GM12878 (cell line): ENCODE measurements at regions not wholly inside any gene's neighbourhood (a gene's known extent, or its start where the extent isn't known, plus 50 kb on each side); places are given as distances from the start of the nearest gene placed in this dataset.

Source experiments
- BHLHE40 ChIP-seq, 2 experiments: fragments of 450-650 bp in 1 of 2; IDR thresholded peaks; 2 replicates each; pipeline ENCODE4 v1.6.1; 2011 to 2017; ENCODE audit warnings: low read depth in 2 of 2, borderline replicate concordance in 1 of 2, improper control_type of control experiment in 1 of 2, low read length in 1 of 2, mild to moderate bottlenecking in 1 of 2
- EP300 ChIP-seq, 2 experiments: fragments of 150-350 bp in 1 of 2; IDR thresholded peaks; 2 replicates each; pipeline ENCODE4 v1.6.1; 2011 to 2012; ENCODE audit warnings: low read depth in 2 of 2, low read length in 2 of 2, borderline replicate concordance in 1 of 2, improper control_type of control experiment in 1 of 2, inconsistent platforms in 1 of 2; ENCODE audit not compliant: control insufficient read depth in 1 of 2
- NFYB ChIP-seq: IDR thresholded peaks from 2 replicates; pipeline ENCODE4 v1.6.1; 2011; ENCODE audit warnings: low read depth, mild to moderate bottlenecking, low read length, improper control_type of control experiment, moderate library complexity; ENCODE audit not compliant: insufficient read depth
- TF ChIP-seq, protein P1 (sequence below): fragments of 450-650 bp; IDR thresholded peaks from 2 replicates; pipeline ENCODE4 v1.6.1; 2017; ENCODE audit warnings: mild to moderate bottlenecking, moderate library complexity
- TF ChIP-seq, protein P2 (sequence below), 3 experiments: IDR thresholded peaks in 2 of 3; conservative IDR thresholded peaks in 1 of 3; 2 replicates each; pipeline ENCODE4 v1.5.1; 2011; ENCODE audit warnings: low read depth in 3 of 3, low read length in 3 of 3, mild to moderate bottlenecking in 3 of 3, control low read depth in 2 of 3, moderate library complexity in 2 of 3, inconsistent platforms in 1 of 3, mixed read lengths in 1 of 3; ENCODE audit not compliant: control insufficient read depth in 2 of 3, insufficient read depth in 1 of 3; ENCODE audit errors: extremely low read depth in 1 of 3

DNA sequence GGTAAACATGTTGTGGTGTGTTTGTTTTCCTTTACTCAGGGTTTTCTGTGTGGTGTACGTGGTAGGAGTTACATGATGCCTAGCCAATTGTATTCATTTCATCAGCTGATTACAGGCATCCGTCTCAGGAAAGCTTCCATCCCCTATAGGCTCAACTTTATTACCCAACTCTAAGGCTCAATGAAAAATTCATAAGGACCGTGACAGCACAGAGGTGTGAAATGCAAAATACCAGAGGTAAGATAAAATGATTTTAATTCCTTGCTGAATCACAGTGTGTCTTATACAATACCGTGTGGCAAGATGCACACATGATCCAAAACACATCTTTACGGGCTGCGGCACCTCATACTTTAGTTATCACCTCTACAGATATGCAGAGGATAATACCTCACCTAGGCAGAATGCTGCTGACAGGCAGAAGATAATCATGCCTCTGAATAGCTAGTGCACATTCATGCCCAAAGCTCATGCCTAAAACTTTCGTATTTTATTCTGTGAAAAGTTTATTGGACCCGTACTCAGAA is 87.2 kb upstream of the DIO2 start:
- TF ChIP-seq, protein P1, sequence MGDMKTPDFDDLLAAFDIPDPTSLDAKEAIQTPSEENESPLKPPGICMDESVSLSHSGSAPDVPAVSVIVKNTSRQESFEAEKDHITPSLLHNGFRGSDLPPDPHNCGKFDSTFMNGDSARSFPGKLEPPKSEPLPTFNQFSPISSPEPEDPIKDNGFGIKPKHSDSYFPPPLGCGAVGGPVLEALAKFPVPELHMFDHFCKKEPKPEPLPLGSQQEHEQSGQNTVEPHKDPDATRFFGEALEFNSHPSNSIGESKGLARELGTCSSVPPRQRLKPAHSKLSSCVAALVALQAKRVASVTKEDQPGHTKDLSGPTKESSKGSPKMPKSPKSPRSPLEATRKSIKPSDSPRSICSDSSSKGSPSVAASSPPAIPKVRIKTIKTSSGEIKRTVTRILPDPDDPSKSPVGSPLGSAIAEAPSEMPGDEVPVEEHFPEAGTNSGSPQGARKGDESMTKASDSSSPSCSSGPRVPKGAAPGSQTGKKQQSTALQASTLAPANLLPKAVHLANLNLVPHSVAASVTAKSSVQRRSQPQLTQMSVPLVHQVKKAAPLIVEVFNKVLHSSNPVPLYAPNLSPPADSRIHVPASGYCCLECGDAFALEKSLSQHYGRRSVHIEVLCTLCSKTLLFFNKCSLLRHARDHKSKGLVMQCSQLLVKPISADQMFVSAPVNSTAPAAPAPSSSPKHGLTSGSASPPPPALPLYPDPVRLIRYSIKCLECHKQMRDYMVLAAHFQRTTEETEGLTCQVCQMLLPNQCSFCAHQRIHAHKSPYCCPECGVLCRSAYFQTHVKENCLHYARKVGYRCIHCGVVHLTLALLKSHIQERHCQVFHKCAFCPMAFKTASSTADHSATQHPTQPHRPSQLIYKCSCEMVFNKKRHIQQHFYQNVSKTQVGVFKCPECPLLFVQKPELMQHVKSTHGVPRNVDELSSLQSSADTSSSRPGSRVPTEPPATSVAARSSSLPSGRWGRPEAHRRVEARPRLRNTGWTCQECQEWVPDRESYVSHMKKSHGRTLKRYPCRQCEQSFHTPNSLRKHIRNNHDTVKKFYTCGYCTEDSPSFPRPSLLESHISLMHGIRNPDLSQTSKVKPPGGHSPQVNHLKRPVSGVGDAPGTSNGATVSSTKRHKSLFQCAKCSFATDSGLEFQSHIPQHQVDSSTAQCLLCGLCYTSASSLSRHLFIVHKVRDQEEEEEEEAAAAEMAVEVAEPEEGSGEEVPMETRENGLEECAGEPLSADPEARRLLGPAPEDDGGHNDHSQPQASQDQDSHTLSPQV: no peak
- TF ChIP-seq NFYB (no peak), EP300 (IDR thresholded peaks at IDR 0.05; ENCODE audit: borderline replicate concordance in 1 of 2, control insufficient read depth in 1 of 2, low read depth in 2 of 2, low read length in 2 of 2) (no peak), BHLHE40 (IDR thresholded peaks at IDR 0.05; ENCODE audit: borderline replicate concordance in 1 of 2, low read depth in 2 of 2, low read length in 1 of 2) (no peak)
- TF ChIP-seq, protein P2, sequence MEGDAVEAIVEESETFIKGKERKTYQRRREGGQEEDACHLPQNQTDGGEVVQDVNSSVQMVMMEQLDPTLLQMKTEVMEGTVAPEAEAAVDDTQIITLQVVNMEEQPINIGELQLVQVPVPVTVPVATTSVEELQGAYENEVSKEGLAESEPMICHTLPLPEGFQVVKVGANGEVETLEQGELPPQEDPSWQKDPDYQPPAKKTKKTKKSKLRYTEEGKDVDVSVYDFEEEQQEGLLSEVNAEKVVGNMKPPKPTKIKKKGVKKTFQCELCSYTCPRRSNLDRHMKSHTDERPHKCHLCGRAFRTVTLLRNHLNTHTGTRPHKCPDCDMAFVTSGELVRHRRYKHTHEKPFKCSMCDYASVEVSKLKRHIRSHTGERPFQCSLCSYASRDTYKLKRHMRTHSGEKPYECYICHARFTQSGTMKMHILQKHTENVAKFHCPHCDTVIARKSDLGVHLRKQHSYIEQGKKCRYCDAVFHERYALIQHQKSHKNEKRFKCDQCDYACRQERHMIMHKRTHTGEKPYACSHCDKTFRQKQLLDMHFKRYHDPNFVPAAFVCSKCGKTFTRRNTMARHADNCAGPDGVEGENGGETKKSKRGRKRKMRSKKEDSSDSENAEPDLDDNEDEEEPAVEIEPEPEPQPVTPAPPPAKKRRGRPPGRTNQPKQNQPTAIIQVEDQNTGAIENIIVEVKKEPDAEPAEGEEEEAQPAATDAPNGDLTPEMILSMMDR (IDR thresholded peaks at IDR 0.05 in 2 of 3, conservative IDR thresholded peaks at IDR 0.05 in 1 of 3; ENCODE audit: control insufficient read depth in 2 of 3, extremely low read depth in 1 of 3, insufficient read depth in 1 of 3, low read depth in 3 of 3, low read length in 3 of 3): no peak
